Nephron (organoid): ENCODE measurements at regions not wholly inside any gene's neighbourhood (a gene's known extent, or its start where the extent isn't known, plus 50 kb on each side); places are given as distances from the start of the nearest gene placed in this dataset.

ENCODE experiments used
- H3K27ac Mint-ChIP-seq, 3 experiments: 2 replicates each; pipeline ENCODE4 v1.8.0; 2020; ENCODE audit warnings: mixed read lengths in 3 of 3, mild to moderate bottlenecking in 2 of 3, moderate library complexity in 1 of 3
- H3K27me3 Mint-ChIP-seq: 2 replicates; pipeline ENCODE4 v1.8.0; 2021; ENCODE audit warnings: low read depth, mild to moderate bottlenecking, moderate library complexity, mixed read lengths
- H3K36me3 Mint-ChIP-seq: 2 replicates; pipeline ENCODE4 v1.8.0; 2020; ENCODE audit warnings: low read depth, mixed read lengths
- H3K4me1 Mint-ChIP-seq: 2 replicates; pipeline ENCODE4 v1.8.0; 2020; ENCODE audit warnings: mixed read lengths
- H3K4me3 Mint-ChIP-seq, 3 experiments: 2 replicates each; pipeline ENCODE4 v1.8.0; 2020; ENCODE audit warnings: mild to moderate bottlenecking in 3 of 3, mixed read lengths in 3 of 3, moderate library complexity in 2 of 3
- H3K9me3 Mint-ChIP-seq: 2 replicates; pipeline ENCODE4 v1.8.0; 2020; ENCODE audit warnings: mixed read lengths
- TF ChIP-seq, protein P1 (sequence below), 3 experiments: fragments of 200-600 bp; sonication (generic); IDR thresholded peaks; one replicate each; pipeline ENCODE4 v1.5.0; 2021; ENCODE audit warnings: antibody characterized with exemption in 3 of 3; ENCODE audit not compliant: unreplicated experiment in 3 of 3

DNA sequence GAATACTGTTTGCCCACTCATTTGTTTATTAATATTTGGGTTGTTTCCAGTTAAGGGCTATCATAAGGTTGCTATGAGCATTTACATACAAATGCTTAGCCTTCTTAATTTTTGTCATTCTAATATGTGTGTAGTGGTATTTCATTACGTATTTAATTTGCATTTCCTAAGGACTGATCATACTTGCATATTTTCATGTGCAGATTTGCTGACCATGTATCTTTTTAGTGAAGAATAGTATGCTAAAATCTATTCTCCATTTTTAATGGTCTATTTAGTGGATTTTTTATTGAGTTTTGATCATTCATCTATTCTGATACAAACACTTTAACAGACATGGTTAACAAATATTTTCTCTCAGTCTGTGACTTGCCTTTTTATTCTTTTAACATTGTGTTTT, 949.5 kb downstream of the RAB28 start:
- Mint-ChIP-seq H3K36me3 (no peaks in the 10 kb centered on the region), H3K27ac (no peak overlapping the region), H3K9me3 (no peaks in the 10 kb centered on the region), H3K4me3 (no peak overlapping the region), H3K27me3 (no peaks in the 10 kb centered on the region), H3K4me1 (no peaks in the 10 kb centered on the region)
- TF ChIP-seq, protein P1, sequence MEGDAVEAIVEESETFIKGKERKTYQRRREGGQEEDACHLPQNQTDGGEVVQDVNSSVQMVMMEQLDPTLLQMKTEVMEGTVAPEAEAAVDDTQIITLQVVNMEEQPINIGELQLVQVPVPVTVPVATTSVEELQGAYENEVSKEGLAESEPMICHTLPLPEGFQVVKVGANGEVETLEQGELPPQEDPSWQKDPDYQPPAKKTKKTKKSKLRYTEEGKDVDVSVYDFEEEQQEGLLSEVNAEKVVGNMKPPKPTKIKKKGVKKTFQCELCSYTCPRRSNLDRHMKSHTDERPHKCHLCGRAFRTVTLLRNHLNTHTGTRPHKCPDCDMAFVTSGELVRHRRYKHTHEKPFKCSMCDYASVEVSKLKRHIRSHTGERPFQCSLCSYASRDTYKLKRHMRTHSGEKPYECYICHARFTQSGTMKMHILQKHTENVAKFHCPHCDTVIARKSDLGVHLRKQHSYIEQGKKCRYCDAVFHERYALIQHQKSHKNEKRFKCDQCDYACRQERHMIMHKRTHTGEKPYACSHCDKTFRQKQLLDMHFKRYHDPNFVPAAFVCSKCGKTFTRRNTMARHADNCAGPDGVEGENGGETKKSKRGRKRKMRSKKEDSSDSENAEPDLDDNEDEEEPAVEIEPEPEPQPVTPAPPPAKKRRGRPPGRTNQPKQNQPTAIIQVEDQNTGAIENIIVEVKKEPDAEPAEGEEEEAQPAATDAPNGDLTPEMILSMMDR (IDR thresholded peaks at IDR 0.05; ENCODE audit: unreplicated experiment in 3 of 3) = no peak

DNA sequence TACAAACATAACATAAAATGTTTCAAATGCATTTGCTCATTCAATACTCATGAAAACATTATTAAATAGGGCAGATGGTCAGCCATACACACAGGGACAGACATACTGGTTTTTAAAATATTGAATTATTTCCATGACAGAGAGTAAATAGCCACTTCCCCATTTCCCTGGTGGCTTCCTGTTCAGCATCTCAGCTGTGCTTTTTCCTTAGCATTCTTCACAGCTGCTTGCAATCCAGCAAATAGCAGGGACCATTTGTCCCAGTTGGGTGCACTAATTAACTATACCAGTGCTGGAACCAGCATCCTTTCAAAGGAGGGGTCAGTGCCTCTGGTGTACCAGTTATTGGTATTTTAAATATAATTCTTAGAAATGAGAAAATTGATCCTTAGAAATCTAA, 964.7 kb downstream of the RAB28 start:
- H3K27ac Mint-ChIP-seq = no peak overlapping the region
- peaks cover 4% of the 10 kb centered on the region for H3K27me3 Mint-ChIP-seq
- peaks cover 14% of the 10 kb centered on the region for H3K9me3 Mint-ChIP-seq
- no peaks in the 10 kb centered on the region for H3K4me1 Mint-ChIP-seq
- TF ChIP-seq, protein P1 (IDR thresholded peaks at IDR 0.05; ENCODE audit: unreplicated experiment in 3 of 3) = no peak
- no peak overlapping the region for H3K4me3 Mint-ChIP-seq
- H3K36me3 Mint-ChIP-seq = no peaks in the 10 kb centered on the region

DNA sequence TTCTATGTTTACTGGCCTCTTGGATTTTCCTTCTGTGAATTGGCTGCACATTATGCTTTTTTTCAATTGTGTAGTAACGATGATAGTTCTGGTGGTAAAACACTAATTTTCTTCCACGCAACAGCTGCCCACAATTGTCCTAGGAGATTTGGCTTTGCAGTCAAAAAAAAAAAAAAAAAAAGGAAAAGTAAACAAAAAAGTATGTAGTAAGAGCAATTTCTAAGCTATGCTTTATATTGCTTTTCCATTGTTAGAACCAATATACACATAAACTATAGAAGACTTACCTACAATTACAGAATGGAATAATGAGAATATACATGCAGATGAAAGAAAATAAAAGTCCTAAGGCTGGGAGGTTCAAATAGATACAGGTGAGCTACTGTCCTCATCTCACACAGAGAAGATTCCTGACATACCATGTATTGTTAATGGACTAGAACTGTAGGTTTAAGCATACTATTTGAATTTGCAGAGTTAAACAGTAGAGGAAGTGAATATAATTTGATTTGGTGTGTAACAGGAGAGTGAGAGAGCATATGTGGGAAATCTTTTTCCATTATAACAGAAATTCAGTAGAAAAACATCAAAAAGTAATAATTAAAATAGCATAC, 976.2 kb downstream of the RAB28 start:
- Mint-ChIP-seq H3K36me3 (no peaks in the 10 kb centered on the region), H3K4me3 (no peak overlapping the region), H3K4me1 (no peaks in the 10 kb centered on the region), H3K9me3 (no peaks in the 10 kb centered on the region), H3K27ac (no peak overlapping the region), H3K27me3 (no peaks in the 10 kb centered on the region)
- TF ChIP-seq, protein P1 (IDR thresholded peaks at IDR 0.05; ENCODE audit: unreplicated experiment in 3 of 3) = no peak

DNA sequence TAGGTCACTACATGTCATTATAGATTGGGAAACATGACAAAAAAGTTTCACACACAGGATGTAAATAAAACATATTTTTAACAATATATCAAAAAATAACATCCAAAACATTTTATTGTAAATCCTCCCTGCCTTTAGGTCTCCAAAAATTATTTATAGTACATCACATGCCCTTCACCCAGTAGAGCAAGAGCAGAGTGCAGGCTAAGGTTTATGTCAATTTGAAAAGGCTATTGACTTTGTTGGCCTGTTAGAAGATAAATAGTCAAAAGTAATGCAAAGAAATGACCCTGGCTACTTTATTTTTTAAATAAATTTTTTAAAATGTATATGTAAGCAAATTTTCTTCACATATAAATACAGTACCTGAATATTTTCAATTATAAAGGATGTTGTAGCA, 983.7 kb downstream of the RAB28 start:
- Mint-ChIP-seq H3K27me3 (no peaks in the 10 kb centered on the region), H3K4me1 (no peaks in the 10 kb centered on the region), H3K9me3 (no peaks in the 10 kb centered on the region), H3K36me3 (no peaks in the 10 kb centered on the region), H3K4me3 (no peak overlapping the region), H3K27ac (no peak overlapping the region)
- TF ChIP-seq, protein P1 (IDR thresholded peaks at IDR 0.05; ENCODE audit: unreplicated experiment in 3 of 3) = no peak

DNA sequence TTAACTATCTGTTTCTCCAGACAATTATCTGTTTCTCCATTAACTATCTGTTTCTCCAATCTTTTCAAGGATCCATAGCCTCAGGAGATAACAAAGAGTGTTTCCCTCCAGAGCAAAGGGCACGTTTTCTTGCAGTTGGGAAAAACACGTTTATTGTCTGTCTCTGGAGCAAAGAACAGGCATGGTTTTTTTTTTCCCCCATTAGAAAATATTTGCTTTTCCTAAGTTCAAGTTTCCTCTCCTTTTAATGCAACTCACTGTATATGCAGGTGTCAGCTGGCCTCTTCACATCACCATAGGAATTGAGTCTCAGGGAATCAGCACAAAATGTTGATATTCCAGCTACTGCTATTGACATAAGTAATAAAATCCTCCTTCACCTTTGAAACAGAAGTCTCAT, 984.4 kb downstream of the RAB28 start:
- Mint-ChIP-seq H3K36me3 (no peaks in the 10 kb centered on the region), H3K4me1 (no peaks in the 10 kb centered on the region), H3K27ac (no peak overlapping the region), H3K27me3 (no peaks in the 10 kb centered on the region), H3K4me3 (no peak overlapping the region), H3K9me3 (no peaks in the 10 kb centered on the region)
- TF ChIP-seq, protein P1 (IDR thresholded peaks at IDR 0.05; ENCODE audit: unreplicated experiment in 3 of 3) = no peak

DNA sequence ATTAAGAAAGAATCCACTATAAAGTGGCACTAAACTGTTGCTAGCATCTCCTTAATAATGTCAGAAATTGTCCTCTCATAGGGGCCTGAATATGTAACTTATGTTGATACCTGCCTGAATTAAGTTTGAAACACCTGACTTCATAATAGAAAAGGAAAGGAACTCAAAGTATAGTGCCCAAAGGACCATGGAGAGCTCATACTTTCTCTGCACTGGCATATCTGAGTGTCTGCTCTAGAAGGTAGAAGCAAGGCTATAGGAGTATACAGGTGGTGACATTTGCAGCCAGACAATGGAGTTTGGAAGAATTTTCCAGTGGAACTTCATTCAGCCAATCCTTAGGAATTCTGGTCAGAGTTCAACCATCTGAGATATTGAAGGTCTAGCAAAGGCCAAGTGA, 988.9 kb downstream of the RAB28 start:
- no peaks in the 10 kb centered on the region for H3K27me3 Mint-ChIP-seq
- no peak overlapping the region for H3K27ac Mint-ChIP-seq
- no peaks in the 10 kb centered on the region for H3K9me3 Mint-ChIP-seq
- no peak overlapping the region for H3K4me3 Mint-ChIP-seq
- no peaks in the 10 kb centered on the region for H3K36me3 Mint-ChIP-seq
- no peaks in the 10 kb centered on the region for H3K4me1 Mint-ChIP-seq
- TF ChIP-seq, protein P1 (IDR thresholded peaks at IDR 0.05; ENCODE audit: unreplicated experiment in 3 of 3) = no peak
